GM23248 (cell line): ENCODE measurements at regions not wholly inside any gene's neighbourhood (a gene's known extent, or its start where the extent isn't known, plus 50 kb on each side); places are given as distances from the start of the nearest gene placed in this dataset.

Source experiments
- EZH2 ChIP-seq: fragments of 200-600 bp; sonication (generic); IDR thresholded peaks from 2 replicates; pipeline ENCODE4 v1.6.1; 2018; ENCODE audit warnings: antibody characterized with exemption, mild to moderate bottlenecking; ENCODE audit not compliant: insufficient read depth, poor library complexity, severe bottlenecking
- EZH2phosphoT487 ChIP-seq: fragments of 200-600 bp; sonication (generic); IDR thresholded peaks from 2 replicates; pipeline ENCODE4 v1.6.1; 2018; ENCODE audit warnings: antibody characterized with exemption, moderate library complexity, mild to moderate bottlenecking, low read depth; ENCODE audit not compliant: insufficient read depth

DNA sequence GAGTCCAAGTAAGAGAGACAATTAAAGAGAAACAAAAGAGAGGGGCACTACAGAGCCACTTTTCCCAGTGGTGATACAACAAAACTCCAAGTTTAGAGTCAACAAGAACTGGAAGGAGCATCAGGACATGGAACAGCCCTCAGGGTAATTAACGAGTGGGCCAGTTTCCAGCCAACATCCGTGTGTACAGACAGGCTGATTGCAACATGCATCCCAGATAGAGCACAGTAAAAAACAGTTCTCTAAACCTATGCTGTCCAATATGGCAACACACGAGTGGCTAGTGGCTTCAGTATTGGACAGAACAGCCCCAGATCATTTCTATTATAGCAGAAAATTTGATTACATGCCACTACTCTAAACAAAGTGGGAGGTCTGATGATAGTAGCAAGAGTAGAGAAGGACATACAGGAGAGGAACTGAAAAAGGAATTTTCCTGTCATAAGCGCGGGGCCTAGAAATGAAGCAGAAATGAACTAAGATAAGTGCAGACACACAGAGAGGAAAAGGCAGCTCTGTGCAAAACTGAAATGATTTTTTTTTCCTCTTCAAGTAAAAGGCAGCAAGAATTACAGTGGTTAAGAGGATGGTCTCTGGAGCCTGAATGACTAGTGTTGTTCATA, 175.6 kb upstream of the CCNG1 start:
- TF ChIP-seq EZH2 (no peak), EZH2phosphoT487 (no peak)
